HCT116 (cell line): ENCODE measurements at regions not wholly inside any gene's neighbourhood (a gene's known extent, or its start where the extent isn't known, plus 50 kb on each side); places are given as distances from the start of the nearest gene placed in this dataset.

Experiments used
- CTCF ChIP-seq, 3 experiments: fragments of 200-600 bp in 1 of 3; sonication (generic) in 1 of 3; IDR thresholded peaks in 2 of 3; conservative IDR thresholded peaks in 1 of 3; 2 replicates each; pipeline ENCODE4 v1.5.1; 2012 to 2017; ENCODE audit warnings: low read depth in 2 of 3, low read length in 2 of 3, antibody characterized with exemption in 1 of 3, borderline replicate concordance in 1 of 3, control low read depth in 1 of 3, mild to moderate bottlenecking in 1 of 3, mixed read lengths in 1 of 3, mixed run types in 1 of 3, moderate library complexity in 1 of 3; ENCODE audit not compliant: insufficient read depth in 1 of 3
- POLR2A ChIP-seq: IDR thresholded peaks from 2 replicates; pipeline ENCODE4 v1.7.0; 2011; ENCODE audit warnings: borderline replicate concordance; ENCODE audit not compliant: insufficient read depth, insufficient read length; ENCODE audit errors: extremely low read depth
- POLR2AphosphoS5 ChIP-seq: IDR thresholded peaks from 2 replicates; pipeline ENCODE4 v1.6.1; 2011; ENCODE audit warnings: mild to moderate bottlenecking, low read depth, low read length, moderate library complexity

GRCh38 chr2:215716956-215717355 lies 281.1 kb upstream of the FN1 start:
- TF ChIP-seq POLR2A (no peak), POLR2AphosphoS5 (no peak), CTCF (IDR thresholded peaks at IDR 0.05 in 2 of 3, conservative IDR thresholded peaks at IDR 0.05 in 1 of 3; ENCODE audit: borderline replicate concordance in 1 of 3, insufficient read depth in 1 of 3, low read depth in 2 of 3, low read length in 2 of 3) (no peak)
